Osteoblast (primary cell): ENCODE measurements at regions not wholly inside any gene's neighbourhood (a gene's known extent, or its start where the extent isn't known, plus 50 kb on each side); places are given as distances from the start of the nearest gene placed in this dataset.
"Not testable (repeated sequence)": the region's sequence is repeated elsewhere in the genome, so short reads cannot be mapped to it uniquely, and the experiment has no call there.

Experiments used
- DNase-seq: peaks from one replicate; pipeline ENCODE4 v3.0.0; 2011; ENCODE audit warnings: low spot score, mixed read lengths; ENCODE audit not compliant: insufficient read length; ENCODE audit errors: missing footprints
- H2AFZ ChIP-seq: 2 replicates; pipeline ENCODE4 v1.6.0; 2011; ENCODE audit warnings: mild to moderate bottlenecking, low read length
- H3K27ac ChIP-seq: 2 replicates; pipeline ENCODE4 v1.5.1; 2011; ENCODE audit warnings: mild to moderate bottlenecking, low read depth, low read length, moderate library complexity
- H3K27me3 ChIP-seq: 2 replicates; pipeline ENCODE4 v1.6.0; 2012; ENCODE audit warnings: mild to moderate bottlenecking, control low read depth, inconsistent platforms, low read length, moderate library complexity; ENCODE audit not compliant: insufficient read depth
- H3K36me3 ChIP-seq: 2 replicates; pipeline ENCODE4 v1.5.1; 2011; ENCODE audit warnings: mild to moderate bottlenecking, low read length, control low read depth, moderate library complexity; ENCODE audit not compliant: insufficient read depth
- H3K4me1 ChIP-seq: 2 replicates; pipeline ENCODE4 v1.5.1; 2011; ENCODE audit warnings: mild to moderate bottlenecking, low read length, control low read depth, moderate library complexity; ENCODE audit not compliant: insufficient read depth
- H3K4me2 ChIP-seq: 2 replicates; pipeline ENCODE4 v1.6.0; 2011; ENCODE audit warnings: mild to moderate bottlenecking, low read length; ENCODE audit not compliant: insufficient read depth
- H3K4me3 ChIP-seq: fragments of 200-600 bp; sonication (generic); 3 replicates; pipeline ENCODE4 v1.5.1; 2012; ENCODE audit warnings: mild to moderate bottlenecking, low read length, inconsistent platforms; ENCODE audit not compliant: insufficient read depth
- H3K79me2 ChIP-seq: 2 replicates; pipeline ENCODE4 v1.6.0; 2012; ENCODE audit warnings: mild to moderate bottlenecking, low read length, control low read depth, inconsistent platforms; ENCODE audit not compliant: insufficient read depth
- H3K9me3 ChIP-seq: 2 replicates; pipeline ENCODE4 v1.5.1; 2011; ENCODE audit warnings: low read depth, low read length, control low read depth
- H4K20me1 ChIP-seq: 2 replicates; pipeline ENCODE4 v1.6.0; 2012; ENCODE audit warnings: mild to moderate bottlenecking, low read length, control low read depth; ENCODE audit not compliant: insufficient read depth
- TF ChIP-seq, protein P1 (sequence below): IDR thresholded peaks from 2 replicates; pipeline ENCODE4 v1.5.1; 2011; ENCODE audit warnings: mild to moderate bottlenecking, low read depth, low read length, moderate library complexity; ENCODE audit errors: extremely low read depth

DNA sequence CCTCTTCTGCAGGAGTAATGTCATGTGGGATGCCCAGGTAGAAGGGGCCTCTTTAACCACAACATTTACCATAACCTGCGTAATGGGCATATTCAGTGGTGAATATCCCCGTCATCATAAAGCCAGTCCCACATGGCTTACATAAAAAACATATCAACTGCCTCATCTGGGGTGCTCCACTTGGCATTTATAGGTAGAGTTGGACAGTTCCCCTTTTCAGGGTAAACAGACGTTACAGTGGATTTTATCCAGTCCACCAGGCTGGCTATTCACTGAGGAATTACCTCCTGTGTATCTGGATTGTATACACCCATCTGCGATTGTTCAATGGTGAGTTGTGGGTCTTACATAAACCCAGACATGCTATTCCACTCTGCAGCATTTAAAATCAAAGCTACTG is 70.7 kb upstream of the ANKRD17 start:
- H3K4me1 ChIP-seq = no peaks in the 10 kb centered on the region
- no peak overlapping the region for H3K4me2 ChIP-seq
- H3K4me3 ChIP-seq = no peak overlapping the region
- H4K20me1 ChIP-seq = no peaks in the 10 kb centered on the region
- H2AFZ ChIP-seq = no peak overlapping the region
- TF ChIP-seq, protein P1, sequence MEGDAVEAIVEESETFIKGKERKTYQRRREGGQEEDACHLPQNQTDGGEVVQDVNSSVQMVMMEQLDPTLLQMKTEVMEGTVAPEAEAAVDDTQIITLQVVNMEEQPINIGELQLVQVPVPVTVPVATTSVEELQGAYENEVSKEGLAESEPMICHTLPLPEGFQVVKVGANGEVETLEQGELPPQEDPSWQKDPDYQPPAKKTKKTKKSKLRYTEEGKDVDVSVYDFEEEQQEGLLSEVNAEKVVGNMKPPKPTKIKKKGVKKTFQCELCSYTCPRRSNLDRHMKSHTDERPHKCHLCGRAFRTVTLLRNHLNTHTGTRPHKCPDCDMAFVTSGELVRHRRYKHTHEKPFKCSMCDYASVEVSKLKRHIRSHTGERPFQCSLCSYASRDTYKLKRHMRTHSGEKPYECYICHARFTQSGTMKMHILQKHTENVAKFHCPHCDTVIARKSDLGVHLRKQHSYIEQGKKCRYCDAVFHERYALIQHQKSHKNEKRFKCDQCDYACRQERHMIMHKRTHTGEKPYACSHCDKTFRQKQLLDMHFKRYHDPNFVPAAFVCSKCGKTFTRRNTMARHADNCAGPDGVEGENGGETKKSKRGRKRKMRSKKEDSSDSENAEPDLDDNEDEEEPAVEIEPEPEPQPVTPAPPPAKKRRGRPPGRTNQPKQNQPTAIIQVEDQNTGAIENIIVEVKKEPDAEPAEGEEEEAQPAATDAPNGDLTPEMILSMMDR = no peak
- DNase-seq = no peak
- no peaks in the 10 kb centered on the region for H3K27me3 ChIP-seq
- H3K27ac ChIP-seq = no peak overlapping the region
- no peaks in the 10 kb centered on the region for H3K79me2 ChIP-seq
- no peaks in the 10 kb centered on the region for H3K36me3 ChIP-seq
- no peaks in the 10 kb centered on the region for H3K9me3 ChIP-seq

DNA sequence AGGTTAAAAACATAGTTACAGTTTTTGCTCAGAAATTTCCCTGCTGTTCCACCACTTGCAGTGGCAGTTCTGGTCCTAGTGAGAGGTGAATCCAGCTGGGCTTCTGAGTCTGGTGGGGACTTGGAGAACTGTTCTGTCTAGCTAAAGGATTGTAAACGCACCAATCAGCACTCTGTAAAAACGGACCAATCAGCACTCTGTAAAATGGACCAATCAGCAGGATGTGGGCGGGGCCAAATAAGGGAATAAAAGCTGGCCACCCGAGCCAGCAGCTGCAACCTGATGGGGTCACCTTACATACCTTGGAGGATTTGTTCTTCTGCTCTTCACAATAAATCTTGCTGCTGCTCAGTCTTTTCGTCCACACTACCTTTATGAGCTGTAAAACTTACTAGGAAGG is 67.2 kb upstream of the ANKRD17 start:
- not testable (repeated sequence) for H2AFZ ChIP-seq, H3K9me3 ChIP-seq, H3K4me3 ChIP-seq, DNase-seq, H3K27ac ChIP-seq, H3K4me1 ChIP-seq, H4K20me1 ChIP-seq, H3K79me2 ChIP-seq, H3K36me3 ChIP-seq, H3K27me3 ChIP-seq, H3K4me2 ChIP-seq

DNA sequence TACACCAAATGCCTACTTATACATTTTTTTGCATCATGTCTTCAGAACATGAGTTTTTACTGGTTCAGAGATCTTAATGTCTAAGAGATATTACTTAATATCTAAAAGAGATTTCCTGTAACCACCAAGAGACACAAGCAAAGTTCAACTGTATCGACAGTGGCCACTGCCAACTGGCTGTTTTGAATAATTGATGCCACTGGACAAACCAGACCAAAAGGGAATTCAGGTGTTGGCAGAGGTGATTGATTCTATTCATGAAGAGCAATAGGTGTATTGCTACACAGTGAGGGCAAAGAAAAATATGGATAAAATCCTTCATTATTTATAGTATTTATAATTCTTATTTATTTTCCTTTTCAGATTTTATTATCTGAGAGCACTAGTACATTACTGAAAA is 58.5 kb upstream of the ANKRD17 start:
- Histone ChIP-seq H3K4me2 (no peak overlapping the region), H3K4me1 (no peaks in the 10 kb centered on the region), H2AFZ (no peak overlapping the region), H3K27me3 (no peaks in the 10 kb centered on the region), H3K4me3 (no peak overlapping the region), H3K9me3 (no peaks in the 10 kb centered on the region), H3K79me2 (no peaks in the 10 kb centered on the region), H3K27ac (no peak overlapping the region), H3K36me3 (no peaks in the 10 kb centered on the region), H4K20me1 (no peaks in the 10 kb centered on the region)
- DNase-seq = no peak
- TF ChIP-seq, protein P1 = no peak

DNA sequence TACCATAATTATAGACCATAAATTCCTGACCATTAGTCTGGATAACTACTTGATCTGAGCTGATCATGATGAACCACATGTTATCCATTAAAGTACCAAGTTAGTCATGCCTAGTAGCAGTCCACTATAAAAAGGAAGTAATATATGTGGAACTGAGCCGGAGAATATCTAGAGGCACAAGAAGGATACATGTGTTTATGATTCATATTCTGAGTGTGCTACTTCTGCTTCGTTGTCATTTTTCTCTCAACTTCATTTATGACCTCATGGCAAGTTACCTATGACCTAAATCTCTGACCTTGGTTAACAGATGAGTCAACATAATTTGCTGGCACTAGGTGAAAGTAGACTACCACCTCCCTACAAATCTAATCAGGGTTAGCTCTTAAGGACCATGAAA is 56.5 kb upstream of the ANKRD17 start:
- H3K27me3 ChIP-seq = no peaks in the 10 kb centered on the region
- H3K79me2 ChIP-seq = no peaks in the 10 kb centered on the region
- peak; percentile 71 for DNase-seq
- H3K36me3 ChIP-seq = no peaks in the 10 kb centered on the region
- TF ChIP-seq, protein P1 = no peak
- H3K4me2 ChIP-seq = no peak overlapping the region
- H3K27ac ChIP-seq = no peak overlapping the region
- no peak overlapping the region for H2AFZ ChIP-seq
- H3K4me1 ChIP-seq = peaks cover 4% of the 10 kb centered on the region
- no peaks in the 10 kb centered on the region for H3K9me3 ChIP-seq
- H4K20me1 ChIP-seq = no peaks in the 10 kb centered on the region
- no peak overlapping the region for H3K4me3 ChIP-seq

DNA sequence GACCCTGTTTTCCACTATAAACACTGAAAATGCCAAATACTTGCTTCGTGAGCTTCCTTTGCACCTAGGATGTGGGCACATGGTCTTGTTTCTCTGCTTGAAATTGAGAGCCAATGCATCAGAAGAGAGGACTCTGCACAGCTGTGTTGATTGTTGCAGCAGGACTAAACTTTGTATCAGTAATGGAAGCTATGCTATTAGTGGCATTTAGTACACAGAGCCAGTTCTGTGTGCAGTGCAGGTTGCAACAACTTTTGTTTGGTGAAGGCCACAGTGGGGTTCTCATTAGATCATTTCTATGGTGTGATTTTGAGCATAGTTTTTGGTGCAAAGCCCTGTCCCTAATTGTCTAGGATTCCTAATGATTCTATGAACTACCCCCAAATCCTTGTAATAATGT is 54.4 kb upstream of the ANKRD17 start:
- no peak overlapping the region for H3K4me3 ChIP-seq
- no peaks in the 10 kb centered on the region for H3K9me3 ChIP-seq
- H2AFZ ChIP-seq = no peak overlapping the region
- no peak for DNase-seq
- H3K79me2 ChIP-seq = no peaks in the 10 kb centered on the region
- TF ChIP-seq, protein P1 = no peak
- no peak overlapping the region for H3K27ac ChIP-seq
- H3K4me1 ChIP-seq = peaks cover 21% of the 10 kb centered on the region
- no peaks in the 10 kb centered on the region for H3K36me3 ChIP-seq
- H3K4me2 ChIP-seq = no peak overlapping the region
- H3K27me3 ChIP-seq = no peaks in the 10 kb centered on the region
- H4K20me1 ChIP-seq = no peaks in the 10 kb centered on the region
